ENCODE measurements at regions not wholly inside any gene's neighbourhood (a gene's known extent, or its start where the extent isn't known, plus 50 kb on each side); places are given as distances from the start of the nearest gene placed in this dataset.
"Not testable (repeated sequence)": the region's sequence is repeated elsewhere in the genome, so short reads cannot be mapped to it uniquely, and the experiment has no call there.

DNA sequence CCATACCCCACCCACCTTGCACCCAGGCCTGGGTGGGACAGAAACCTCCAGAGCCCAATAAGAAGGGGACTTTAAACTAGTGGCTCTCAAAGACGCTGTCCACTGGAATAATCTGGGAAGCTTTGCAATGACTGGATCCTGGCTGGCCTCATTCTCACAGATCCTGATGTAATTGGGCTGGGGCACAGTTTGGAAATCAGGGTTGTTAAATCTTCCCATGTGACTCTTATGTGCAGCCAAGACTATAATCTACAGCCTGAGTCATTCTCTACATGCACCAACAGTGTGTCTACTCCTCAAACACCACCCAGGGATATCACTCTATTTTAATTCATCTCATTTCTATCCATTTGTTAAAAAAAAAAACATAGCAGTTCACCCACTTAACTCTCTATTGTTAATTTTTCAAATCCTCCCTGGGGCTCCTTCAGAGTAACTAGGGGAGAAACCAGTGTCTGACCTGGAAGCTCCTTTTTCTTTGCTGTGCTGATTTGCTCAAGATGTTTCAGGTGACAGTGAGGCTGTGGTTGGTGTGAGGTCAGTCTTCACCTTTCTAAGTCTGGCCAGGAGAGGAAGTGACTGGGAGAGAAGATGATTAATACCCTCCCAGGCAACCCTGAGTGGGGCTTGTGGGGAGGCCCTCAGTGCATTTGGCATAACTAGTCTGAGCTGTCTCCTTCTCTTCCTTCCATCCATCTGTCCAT lies 211.6 kb upstream of the SFSWAP start:
- ATAC-seq (replicated peaks in 6 of 8) = peak in 5 of 8 experiments; percentile 35 to 99 (median 63)
- Histone ChIP-seq H3K4me1 (replicated peaks in 1 of 2) (no peaks in the 10 kb centered on the region), H3K27ac (no peak overlapping the region), H3K4me3 (no peak overlapping the region)
- in situ Hi-C loops (cut with MboI; ENCODE audit: low pct_unique_long_range_greater_than_20kb in 2 of 9, low sequenced_read_pairs in 9 of 9, unreplicated experiment in 9 of 9) = no loop called here
- 0 to 80% (median 60%) methylated on average over 1 of the region's 1 CpG; no CpG with 5 or more reads in 7 of the 10 experiments for WGBS, 10 experiments

GRCh38 chr12:131499864-131500190 lies 211.1 kb upstream of the SFSWAP start:
- Histone ChIP-seq H3K4me3 (no peak overlapping the region), H3K4me1 (replicated peaks in 1 of 2) (no peaks in the 10 kb centered on the region), H3K27ac (no peak overlapping the region)
- 0 to 13% (median 0%) methylated on average over 1 of the region's 1 CpG; no CpG with 5 or more reads in 6 of the 10 experiments for WGBS, 10 experiments
- ATAC-seq (replicated peaks in 6 of 8) = no peak
- in situ Hi-C loops (cut with MboI; ENCODE audit: low pct_unique_long_range_greater_than_20kb in 2 of 9, low sequenced_read_pairs in 9 of 9, unreplicated experiment in 9 of 9) = no loop called here

GRCh38 chr12:131500564-131500963 lies 210.3 kb upstream of the SFSWAP start:
- Histone ChIP-seq H3K27ac (no peak overlapping the region), H3K4me1 (replicated peaks in 1 of 2) (no peaks in the 10 kb centered on the region), H3K4me3 (no peak overlapping the region)
- ATAC-seq (replicated peaks in 6 of 8) = no peak
- in situ Hi-C loops (cut with MboI; ENCODE audit: low pct_unique_long_range_greater_than_20kb in 2 of 9, low sequenced_read_pairs in 9 of 9, unreplicated experiment in 9 of 9) = no loop called here
- 13 to 92% (median 63%) methylated on average over 2 to 7 of the region's 10 CpGs; no CpG with 5 or more reads in 2 of the 10 experiments for WGBS, 10 experiments

- Histone ChIP-seq H3K27ac (no peak overlapping the region), H3K4me3 (no peak overlapping the region), H3K4me1 (replicated peaks in 1 of 2) (peaks cover 0 to 13% of the 10 kb centered on the region in 2 donors)
- no peak for ATAC-seq (replicated peaks in 6 of 8)
- WGBS, 10 experiments = 11 to 83% (median 59%) methylated on average over 2 to 7 of the region's 9 CpGs; no CpG with 5 or more reads in 2 of the 10 experiments
- in situ Hi-C loops (cut with MboI; ENCODE audit: low pct_unique_long_range_greater_than_20kb in 2 of 9, low sequenced_read_pairs in 9 of 9, unreplicated experiment in 9 of 9) = no loop called here
Observed at GRCh38 chr12:131505561-131505960, 205.3 kb upstream of the SFSWAP start.

DNA sequence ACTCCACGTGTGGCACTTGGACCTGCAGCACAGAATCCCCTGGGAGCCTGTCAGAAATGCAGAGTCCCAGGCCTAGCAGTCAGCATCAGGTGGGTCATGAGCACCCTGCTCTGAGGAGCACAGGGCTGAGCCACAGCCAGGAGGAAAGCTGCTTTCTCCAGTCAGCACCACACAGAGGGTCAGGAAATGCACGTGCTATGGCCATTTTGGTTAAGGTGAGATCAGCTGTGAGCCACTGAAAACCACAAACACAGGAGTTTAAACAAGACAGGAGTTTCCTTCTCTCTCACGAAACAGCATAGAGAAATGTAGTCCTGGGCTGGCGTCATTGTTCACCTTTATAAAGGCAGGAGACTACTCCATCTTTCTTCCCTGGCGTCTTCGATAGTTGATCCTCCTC lies 204.5 kb upstream of the SFSWAP start:
- no peak overlapping the region for H3K27ac ChIP-seq
- peaks cover 0 to 14% of the 10 kb centered on the region in 2 donors for H3K4me1 ChIP-seq (replicated peaks in 1 of 2)
- no peak overlapping the region for H3K4me3 ChIP-seq
- ATAC-seq (replicated peaks in 6 of 8) = no peak
- 38 to 93% (median 73%) methylated on average over 1 to 4 of the region's 6 CpGs; no CpG with 5 or more reads in 4 of the 10 experiments for WGBS, 10 experiments
- in situ Hi-C loops (cut with MboI; ENCODE audit: low pct_unique_long_range_greater_than_20kb in 2 of 9, low sequenced_read_pairs in 9 of 9, unreplicated experiment in 9 of 9) = no loop called here

GRCh38 chr12:131507094-131507493 lies 203.8 kb upstream of the SFSWAP start:
- in situ Hi-C loops (cut with MboI; ENCODE audit: low pct_unique_long_range_greater_than_20kb in 2 of 9, low sequenced_read_pairs in 9 of 9, unreplicated experiment in 9 of 9) = no loop called here
- peak in 2 of 8 experiments; percentile 36 to 85 for ATAC-seq (replicated peaks in 6 of 8)
- peaks cover 0 to 20% of the 10 kb centered on the region in 2 donors for H3K4me1 ChIP-seq (replicated peaks in 1 of 2)
- WGBS, 10 experiments = 0 to 80% (median 40%) methylated on average over 1 to 2 of the region's 4 CpGs; no CpG with 5 or more reads in 5 of the 10 experiments
- H3K27ac ChIP-seq = no peak overlapping the region
- no peak overlapping the region for H3K4me3 ChIP-seq

- Histone ChIP-seq H3K27ac (no peak overlapping the region), H3K4me3 (no peak overlapping the region), H3K4me1 (replicated peaks in 1 of 2) (peaks cover 0 to 20% of the 10 kb centered on the region in 2 donors)
- in situ Hi-C loops (cut with MboI; ENCODE audit: low pct_unique_long_range_greater_than_20kb in 2 of 9, low sequenced_read_pairs in 9 of 9, unreplicated experiment in 9 of 9) = no loop called here
- WGBS, 10 experiments = 38 to 95% (median 67%) methylated on average over 1 to 5 of the region's 9 CpGs; no CpG with 5 or more reads in 1 of the 10 experiments
- no peak for ATAC-seq (replicated peaks in 6 of 8)
Observed at GRCh38 chr12:131507881-131508280, 203.0 kb upstream of the SFSWAP start.

DNA sequence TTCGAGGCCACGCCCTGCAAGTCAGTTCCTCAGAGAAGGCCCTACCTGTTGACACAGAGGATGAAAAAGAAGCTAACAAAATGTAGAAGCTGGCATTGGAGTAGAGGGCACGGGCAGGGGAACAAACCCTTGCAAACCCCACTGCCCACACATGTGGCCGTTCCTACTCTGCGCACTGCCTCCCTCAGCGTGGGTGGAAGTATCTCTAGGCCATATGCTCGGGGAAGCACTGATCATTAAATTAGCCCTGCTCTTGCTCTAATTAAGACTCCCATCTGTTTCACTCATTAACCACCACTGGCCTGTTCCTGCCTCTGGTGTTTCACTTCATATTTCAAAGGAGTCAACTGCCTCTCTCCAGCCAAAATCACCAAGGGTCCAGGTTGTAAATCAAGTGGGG lies 201.2 kb upstream of the SFSWAP start:
- Histone ChIP-seq H3K4me1 (replicated peaks in 1 of 2) (peaks cover 0 to 20% of the 10 kb centered on the region in 2 donors), H3K4me3 (no peak overlapping the region), H3K27ac (no peak overlapping the region)
- in situ Hi-C loops (cut with MboI; ENCODE audit: low pct_unique_long_range_greater_than_20kb in 2 of 9, low sequenced_read_pairs in 9 of 9, unreplicated experiment in 9 of 9) = no loop called here
- 7 to 92% (median 67%) methylated on average over 1 to 5 of the region's 7 CpGs; no CpG with 5 or more reads in 4 of the 10 experiments for WGBS, 10 experiments
- ATAC-seq (replicated peaks in 6 of 8) = no peak

DNA sequence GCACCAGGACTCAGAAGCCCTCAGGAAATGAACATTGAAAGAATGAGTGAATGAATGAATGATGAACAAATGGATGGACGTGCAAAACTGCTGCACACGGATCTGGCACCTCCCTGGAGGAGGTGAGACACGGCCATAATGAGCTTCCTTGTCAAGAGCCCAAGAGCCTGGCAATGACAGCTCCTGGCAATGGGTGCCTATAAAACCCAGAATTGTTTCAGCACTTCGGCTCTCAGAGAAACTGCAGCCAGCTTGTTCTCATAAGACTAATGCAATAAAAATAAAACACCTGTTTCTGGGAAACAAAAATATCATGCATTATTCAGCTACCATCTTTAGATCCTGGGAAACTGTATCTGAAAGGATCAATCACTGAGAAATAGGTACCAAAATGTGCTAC lies 200.5 kb upstream of the SFSWAP start:
- no peak for ATAC-seq (replicated peaks in 6 of 8)

GRCh38 chr12:131511391-131511802 lies 199.5 kb upstream of the SFSWAP start:
- WGBS, 10 experiments = 13 to 80% (median 37%) methylated on average over 2 to 5 of the region's 7 CpGs; no CpG with 5 or more reads in 6 of the 10 experiments
- peak; percentile 13 to 95 (median 49) for ATAC-seq (replicated peaks in 6 of 8)
- H3K27ac ChIP-seq = no peak overlapping the region
- H3K4me1 ChIP-seq (replicated peaks in 1 of 2) = peaks cover 0 to 20% of the 10 kb centered on the region in 2 donors
- no peak overlapping the region for H3K4me3 ChIP-seq
- in situ Hi-C loops (cut with MboI; ENCODE audit: low pct_unique_long_range_greater_than_20kb in 2 of 9, low sequenced_read_pairs in 9 of 9, unreplicated experiment in 9 of 9) = no loop called here

More for the DNA sequence above, 200.5 kb upstream of the SFSWAP start:
- Histone ChIP-seq H3K27ac (no peak overlapping the region), H3K4me3 (no peak overlapping the region), H3K4me1 (replicated peaks in 1 of 2) (peaks cover 0 to 20% of the 10 kb centered on the region in 2 donors)
- in situ Hi-C loops (cut with MboI; ENCODE audit: low pct_unique_long_range_greater_than_20kb in 2 of 9, low sequenced_read_pairs in 9 of 9, unreplicated experiment in 9 of 9) = no loop called here
- 0 to 100% (median 44%) methylated on average over 1 to 4 of the region's 4 CpGs; no CpG with 5 or more reads in 2 of the 10 experiments for WGBS, 10 experiments

DNA sequence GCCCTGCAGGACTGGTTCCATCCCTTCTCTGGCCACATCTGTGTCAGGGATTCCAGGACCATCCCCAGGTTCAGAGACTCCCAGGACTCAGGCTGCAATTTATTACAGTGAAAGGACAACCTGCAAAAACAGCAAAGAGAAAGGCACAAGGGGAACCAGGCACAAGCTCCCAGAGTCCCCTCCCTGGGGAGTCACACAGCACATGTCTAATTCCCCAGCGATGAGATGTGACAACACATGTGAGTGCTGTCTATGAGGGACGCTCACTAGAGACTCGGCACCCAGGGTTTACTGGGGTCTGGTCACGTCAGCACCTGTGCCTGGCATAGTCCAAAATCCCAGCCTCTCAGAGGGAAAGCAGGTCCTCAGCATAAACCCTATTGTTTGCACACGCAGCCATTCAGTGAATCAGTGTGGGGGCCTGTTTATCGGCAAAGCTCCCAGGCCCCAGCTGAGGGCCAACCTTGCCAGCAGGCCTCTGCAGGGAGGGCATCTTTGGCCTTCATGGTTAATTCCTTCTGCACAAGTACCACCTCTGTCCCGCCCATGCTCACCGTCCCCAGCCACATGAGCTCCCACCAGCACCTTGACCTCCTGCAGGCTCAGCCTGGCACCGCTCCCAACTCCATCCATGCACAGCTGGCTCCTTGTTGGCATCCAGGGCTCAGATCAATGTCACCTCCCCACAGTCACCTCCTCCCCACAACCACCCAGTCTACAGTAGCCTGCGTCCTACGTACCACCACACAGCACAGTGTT lies 198.9 kb upstream of the SFSWAP start:
- H3K4me1 ChIP-seq (replicated peaks in 1 of 2) = peaks cover 0 to 20% of the 10 kb centered on the region in 2 donors
- no peak overlapping the region for H3K4me3 ChIP-seq
- WGBS, 10 experiments = 33 to 100% (median 82%) methylated on average over 1 to 6 of the region's 11 CpGs; no CpG with 5 or more reads in 2 of the 10 experiments
- no peak overlapping the region for H3K27ac ChIP-seq
- in situ Hi-C loops (cut with MboI; ENCODE audit: low pct_unique_long_range_greater_than_20kb in 2 of 9, low sequenced_read_pairs in 9 of 9, unreplicated experiment in 9 of 9) = no loop called here
- peak in 3 of 8 experiments; percentile 16 to 30 (median 17) for ATAC-seq (replicated peaks in 6 of 8)

GRCh38 chr12:131513606-131514005 lies 197.3 kb upstream of the SFSWAP start:
- in situ Hi-C loops (cut with MboI; ENCODE audit: low pct_unique_long_range_greater_than_20kb in 2 of 9, low sequenced_read_pairs in 9 of 9, unreplicated experiment in 9 of 9) = no loop called here
- peaks cover 0 to 7% of the 10 kb centered on the region in 2 donors for H3K4me1 ChIP-seq (replicated peaks in 1 of 2)
- no peak overlapping the region for H3K4me3 ChIP-seq
- peak in 1 of 8 experiments; percentile 16 for ATAC-seq (replicated peaks in 6 of 8)
- WGBS, 10 experiments = 14 to 88% (median 65%) methylated on average over 1 to 5 of the region's 6 CpGs; no CpG with 5 or more reads in 3 of the 10 experiments
- H3K27ac ChIP-seq = no peak overlapping the region

DNA sequence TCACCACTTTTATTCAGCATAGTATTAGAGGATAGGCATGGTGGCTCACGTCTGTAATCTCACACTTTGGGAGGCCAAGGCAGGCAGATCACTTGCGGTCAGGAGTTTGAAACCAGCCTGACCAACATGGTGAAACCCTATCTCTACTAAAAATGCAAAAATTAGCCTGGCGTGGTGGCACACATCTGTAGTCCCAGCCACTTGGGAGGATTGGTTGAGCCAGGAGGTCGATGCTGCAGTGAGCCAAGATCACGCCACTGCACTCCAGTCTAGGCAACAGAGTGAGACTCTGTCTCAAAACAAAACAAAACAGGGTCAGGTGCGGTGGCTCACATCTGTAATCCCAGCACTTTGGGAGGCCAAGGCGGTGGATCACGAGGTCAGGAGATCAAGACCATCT lies 190.3 kb upstream of the SFSWAP start:
- H3K4me3 ChIP-seq; H3K4me1 ChIP-seq (replicated peaks in 1 of 2); ATAC-seq (replicated peaks in 6 of 8); in situ Hi-C loops (cut with MboI; ENCODE audit: low pct_unique_long_range_greater_than_20kb in 2 of 9, low sequenced_read_pairs in 9 of 9, unreplicated experiment in 9 of 9); H3K27ac ChIP-seq: not testable (repeated sequence)
- 50 to 100% (median 72%) methylated on average over 1 to 6 of the region's 8 CpGs; no CpG with 5 or more reads in 6 of the 10 experiments for WGBS, 10 experiments
